Cardiac fibroblast (primary cell): ENCODE measurements at regions not wholly inside any gene's neighbourhood (a gene's known extent, or its start where the extent isn't known, plus 50 kb on each side); places are given as distances from the start of the nearest gene placed in this dataset.

Source experiments
- DNase-seq, 2 donors: peaks; one replicate each; pipeline versions ENCODE4 v3.0.0 to v3.0.0-alpha.2; 2010; ENCODE audit warnings: low read depth in 2 of 2
- H3K4me3 ChIP-seq, 2 donors: replicated peaks in 1 of 2; 1 replicate in 1 of 2; 2 replicates in 1 of 2; pipeline ENCODE4 v1.5.1; 2011; ENCODE audit warnings: low read depth in 2 of 2, low read length in 2 of 2, mild to moderate bottlenecking in 2 of 2, moderate library complexity in 1 of 2
- TF ChIP-seq, protein P1 (sequence below): IDR thresholded peaks from one replicate; pipeline ENCODE4 v1.5.1; 2011; ENCODE audit warnings: low read depth, mild to moderate bottlenecking, low read length, inconsistent platforms

DNA sequence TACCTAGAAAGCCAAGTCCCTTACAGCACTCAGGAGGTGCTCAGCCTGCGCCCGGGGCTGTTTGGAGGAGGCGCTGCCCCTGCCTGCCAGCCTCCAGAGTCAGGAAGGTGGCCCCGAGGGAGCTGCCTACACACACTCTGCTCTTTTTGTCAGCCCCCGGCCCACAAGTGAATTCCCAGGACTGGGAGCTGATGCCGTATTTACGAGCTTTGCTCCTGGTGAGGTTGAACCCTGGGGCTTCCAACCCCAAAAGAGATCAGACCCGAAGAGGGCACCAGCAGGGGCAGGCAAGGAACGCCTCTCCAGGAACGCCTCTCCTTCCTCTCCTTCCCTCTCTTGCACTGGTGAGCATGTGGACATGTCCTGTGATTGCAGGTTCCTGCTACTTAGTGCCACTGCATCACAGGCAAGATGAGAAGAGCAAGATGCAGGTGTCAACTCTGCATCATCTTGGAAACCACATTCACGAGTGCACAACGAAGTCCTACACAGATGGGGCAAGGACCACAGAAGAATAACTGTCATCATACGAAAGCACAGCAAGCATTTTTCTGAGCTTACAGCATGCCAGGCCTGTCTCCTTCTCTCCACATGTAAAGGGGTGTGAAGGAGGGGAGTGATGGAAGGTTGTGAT, 126.7 kb downstream of the NDUFA10 start:
- no peak overlapping the region for H3K4me3 ChIP-seq
- TF ChIP-seq, protein P1, sequence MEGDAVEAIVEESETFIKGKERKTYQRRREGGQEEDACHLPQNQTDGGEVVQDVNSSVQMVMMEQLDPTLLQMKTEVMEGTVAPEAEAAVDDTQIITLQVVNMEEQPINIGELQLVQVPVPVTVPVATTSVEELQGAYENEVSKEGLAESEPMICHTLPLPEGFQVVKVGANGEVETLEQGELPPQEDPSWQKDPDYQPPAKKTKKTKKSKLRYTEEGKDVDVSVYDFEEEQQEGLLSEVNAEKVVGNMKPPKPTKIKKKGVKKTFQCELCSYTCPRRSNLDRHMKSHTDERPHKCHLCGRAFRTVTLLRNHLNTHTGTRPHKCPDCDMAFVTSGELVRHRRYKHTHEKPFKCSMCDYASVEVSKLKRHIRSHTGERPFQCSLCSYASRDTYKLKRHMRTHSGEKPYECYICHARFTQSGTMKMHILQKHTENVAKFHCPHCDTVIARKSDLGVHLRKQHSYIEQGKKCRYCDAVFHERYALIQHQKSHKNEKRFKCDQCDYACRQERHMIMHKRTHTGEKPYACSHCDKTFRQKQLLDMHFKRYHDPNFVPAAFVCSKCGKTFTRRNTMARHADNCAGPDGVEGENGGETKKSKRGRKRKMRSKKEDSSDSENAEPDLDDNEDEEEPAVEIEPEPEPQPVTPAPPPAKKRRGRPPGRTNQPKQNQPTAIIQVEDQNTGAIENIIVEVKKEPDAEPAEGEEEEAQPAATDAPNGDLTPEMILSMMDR: no peak
- DNase-seq: no peak

DNA sequence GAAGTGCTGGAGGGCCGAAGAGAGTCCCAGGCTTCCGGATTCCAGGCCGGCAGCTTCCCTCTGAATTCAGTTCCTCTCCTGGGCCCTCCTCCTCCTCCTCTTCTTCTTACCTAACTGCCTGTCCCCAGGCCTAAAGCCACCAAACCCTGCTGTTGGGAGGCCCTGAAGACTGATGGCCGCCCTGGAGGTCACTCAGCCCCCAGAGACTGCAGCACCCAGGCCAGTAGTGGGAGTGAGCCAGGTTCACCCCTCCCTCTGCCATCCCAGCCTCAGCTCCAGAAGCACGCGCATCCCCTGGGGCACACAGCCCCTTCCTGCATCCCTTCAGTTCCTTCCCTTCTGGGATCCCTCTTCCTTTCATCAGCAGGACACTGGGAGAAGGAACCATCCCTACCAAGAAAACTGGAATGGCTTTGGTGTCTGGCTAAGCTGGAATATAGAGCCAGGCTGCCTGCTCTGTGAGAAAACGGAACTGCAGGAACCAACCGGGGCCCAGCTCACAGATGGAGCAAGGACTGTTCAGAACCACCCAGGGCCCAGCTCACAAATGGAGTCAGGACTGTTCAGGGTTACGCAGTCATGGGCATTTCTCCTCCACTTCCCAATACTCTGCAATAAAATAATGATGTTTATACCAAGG, 127.4 kb downstream of the NDUFA10 start:
- TF ChIP-seq, protein P1: no peak
- no peak for DNase-seq
- no peak overlapping the region for H3K4me3 ChIP-seq

DNA sequence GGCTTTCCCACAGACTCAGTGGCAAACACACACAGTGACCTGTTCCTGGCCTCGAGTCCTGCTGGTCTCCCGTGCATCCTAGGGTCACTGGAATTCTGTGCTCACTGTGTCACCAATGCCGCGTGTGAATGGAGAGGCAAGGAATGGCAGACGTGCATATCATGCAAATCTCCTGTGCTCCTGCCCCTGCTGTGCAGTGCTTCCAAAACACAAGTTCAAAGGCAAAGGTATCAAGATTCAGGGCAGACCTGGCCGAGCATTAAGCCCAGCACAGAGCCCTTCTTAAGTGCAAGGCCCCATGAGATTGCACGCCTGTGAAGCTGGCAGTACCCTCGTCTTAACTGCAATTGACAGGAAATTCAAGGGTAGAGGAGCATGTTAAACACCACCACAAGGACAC, 129.1 kb downstream of the NDUFA10 start:
- DNase-seq: no peak
- TF ChIP-seq, protein P1: no peak
- no peak overlapping the region for H3K4me3 ChIP-seq

DNA sequence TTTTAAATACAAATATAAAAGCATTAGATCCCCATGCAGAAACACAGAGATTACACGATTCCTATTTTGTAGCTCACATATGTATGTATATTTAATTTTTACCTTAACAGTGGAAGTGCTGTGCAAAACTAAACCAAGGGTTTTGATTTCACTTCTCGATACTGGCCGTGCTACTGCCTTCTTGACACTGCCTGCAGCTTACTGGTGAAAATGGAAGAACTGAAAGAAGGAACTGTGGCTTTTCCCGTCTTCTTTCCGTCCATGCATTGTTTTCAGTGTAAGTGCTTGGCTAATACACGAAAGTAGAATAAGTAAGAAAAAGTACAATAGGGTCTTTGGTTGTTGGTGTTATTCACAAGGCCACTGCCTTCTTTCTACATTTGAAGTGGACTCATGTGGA, 129.5 kb downstream of the NDUFA10 start:
- TF ChIP-seq, protein P1: no peak
- DNase-seq: no peak
- no peak overlapping the region for H3K4me3 ChIP-seq

DNA sequence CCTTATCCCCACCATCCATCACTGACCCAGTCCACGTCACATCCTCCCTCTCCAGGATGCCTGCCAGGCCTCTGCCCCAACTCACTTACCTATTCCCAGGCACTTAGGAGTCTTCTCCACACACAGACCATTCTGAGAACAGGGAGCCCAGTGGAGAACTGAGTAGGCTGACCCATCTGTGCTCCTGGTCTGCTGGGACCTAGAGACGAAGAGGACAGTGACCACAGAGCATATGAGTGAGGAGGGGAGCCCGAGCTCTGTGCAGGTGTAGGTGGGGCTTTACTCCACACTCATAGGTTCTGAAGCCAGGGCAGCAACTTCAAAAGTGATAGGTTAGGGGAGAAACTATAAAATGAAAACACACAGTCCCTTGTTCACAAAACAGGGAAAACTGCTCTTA, 130.0 kb downstream of the NDUFA10 start:
- no peak for DNase-seq

DNA sequence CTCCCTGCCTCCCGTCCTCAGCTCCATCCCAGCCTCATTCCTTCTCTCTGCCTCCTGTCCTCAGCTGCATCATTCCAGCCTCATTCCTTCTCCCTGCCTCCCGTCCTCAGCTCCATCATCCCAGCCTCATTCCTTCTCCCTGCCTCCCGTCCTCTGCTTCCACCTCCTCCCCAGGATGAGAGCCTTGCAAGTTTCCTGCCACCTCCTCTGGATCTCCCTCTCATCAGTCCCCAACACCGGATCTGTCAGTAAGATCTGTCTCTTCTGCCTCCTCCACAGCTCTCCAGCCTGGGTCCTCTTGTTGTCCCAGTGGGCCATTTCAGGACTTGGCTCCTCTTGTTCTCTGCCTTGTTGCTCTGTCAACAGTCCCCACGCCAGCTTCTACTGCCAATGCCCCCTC, 130.9 kb downstream of the NDUFA10 start:
- TF ChIP-seq, protein P1: no peak
- H3K4me3 ChIP-seq: no peak overlapping the region
- DNase-seq: no peak

More for the DNA sequence above, 130.0 kb downstream of the NDUFA10 start:
- TF ChIP-seq, protein P1: no peak
- no peak overlapping the region for H3K4me3 ChIP-seq

DNA sequence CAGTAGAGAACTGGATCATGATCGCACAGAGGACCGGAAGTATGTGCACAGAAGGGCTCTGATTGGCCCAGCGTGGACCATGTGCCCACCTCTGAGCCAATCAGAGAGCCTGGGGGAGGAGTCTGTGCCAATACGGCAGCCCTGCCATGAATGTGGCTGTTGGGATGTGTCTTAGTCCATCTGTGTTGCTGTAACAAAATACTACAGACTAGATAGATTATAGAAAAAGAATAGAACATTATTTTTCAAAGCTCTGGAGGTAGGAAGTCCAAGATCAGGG, 132.0 kb downstream of the NDUFA10 start:
- TF ChIP-seq, protein P1: no peak
- no peak overlapping the region for H3K4me3 ChIP-seq
- no peak for DNase-seq
